ENCODE measurements at regions not wholly inside any gene's neighbourhood (a gene's known extent, or its start where the extent isn't known, plus 50 kb on each side); places are given as distances from the start of the nearest gene placed in this dataset.

GRCh38 chr19:31838163-31838815 is 489.1 kb upstream of the TSHZ3 start:
- no peak for TF ChIP-seq CTCF (IDR thresholded peaks at IDR 0.05)
- no peak for DNase-seq (ENCODE audit: low spot score)
- peaks cover 56% of the 10 kb centered on the region for H3K9me3 Mint-ChIP-seq (ENCODE audit: low read depth)

GRCh38 chr19:31840371-31840770 is 491.1 kb upstream of the TSHZ3 start:
- no peak overlapping the region for H3K4me3 Mint-ChIP-seq (ENCODE audit: unreplicated experiment)
- DNase-seq (ENCODE audit: low spot score), result no peak
- H3K36me3 Mint-ChIP-seq (ENCODE audit: low read depth), result no peaks in the 10 kb centered on the region
- no peak overlapping the region for H3K27ac Mint-ChIP-seq (ENCODE audit: unreplicated experiment)
- no peak for TF ChIP-seq CTCF (IDR thresholded peaks at IDR 0.05)
- H3K9me3 Mint-ChIP-seq (ENCODE audit: low read depth), result peaks cover 51% of the 10 kb centered on the region
- no peaks in the 10 kb centered on the region for H3K4me1 Mint-ChIP-seq (ENCODE audit: low read depth)
- H3K27me3 Mint-ChIP-seq (ENCODE audit: low read depth), result no peaks in the 10 kb centered on the region

More at GRCh38 chr19:31838163-31838815, 489.1 kb upstream of the TSHZ3 start:
- Mint-ChIP-seq H3K4me3 (ENCODE audit: unreplicated experiment) (no peak overlapping the region), H3K36me3 (ENCODE audit: low read depth) (no peaks in the 10 kb centered on the region), H3K4me1 (ENCODE audit: low read depth) (no peaks in the 10 kb centered on the region), H3K27ac (ENCODE audit: unreplicated experiment) (no peak overlapping the region), H3K27me3 (ENCODE audit: low read depth) (no peaks in the 10 kb centered on the region)

- no peak overlapping the region for H3K27ac Mint-ChIP-seq (ENCODE audit: unreplicated experiment)
- H3K36me3 Mint-ChIP-seq (ENCODE audit: low read depth), result no peaks in the 10 kb centered on the region
- H3K9me3 Mint-ChIP-seq (ENCODE audit: low read depth), result peaks cover 42% of the 10 kb centered on the region
- no peaks in the 10 kb centered on the region for H3K4me1 Mint-ChIP-seq (ENCODE audit: low read depth)
- no peaks in the 10 kb centered on the region for H3K27me3 Mint-ChIP-seq (ENCODE audit: low read depth)
- TF ChIP-seq CTCF (IDR thresholded peaks at IDR 0.05), result no peak
- no peak overlapping the region for H3K4me3 Mint-ChIP-seq (ENCODE audit: unreplicated experiment)
- DNase-seq (ENCODE audit: low spot score), result no peak
Observed at GRCh38 chr19:31841755-31842154, 492.5 kb upstream of the TSHZ3 start.

- Mint-ChIP-seq H3K9me3 (ENCODE audit: low read depth) (peaks cover 63% of the 10 kb centered on the region), H3K4me3 (ENCODE audit: unreplicated experiment) (no peak overlapping the region), H3K27ac (ENCODE audit: unreplicated experiment) (no peak overlapping the region), H3K27me3 (ENCODE audit: low read depth) (no peaks in the 10 kb centered on the region), H3K4me1 (ENCODE audit: low read depth) (no peaks in the 10 kb centered on the region), H3K36me3 (ENCODE audit: low read depth) (peaks cover 1% of the 10 kb centered on the region)
- no peak for TF ChIP-seq CTCF (IDR thresholded peaks at IDR 0.05)
- DNase-seq (ENCODE audit: low spot score), result no peak
Observed at GRCh38 chr19:31863122-31863521, 482.3 kb upstream of the ZNF507 start.

GRCh38 chr19:31874313-31874712 is 471.1 kb upstream of the ZNF507 start:
- no peaks in the 10 kb centered on the region for H3K27me3 Mint-ChIP-seq (ENCODE audit: low read depth)
- H3K9me3 Mint-ChIP-seq (ENCODE audit: low read depth), result peaks cover 57% of the 10 kb centered on the region
- H3K27ac Mint-ChIP-seq (ENCODE audit: unreplicated experiment), result no peak overlapping the region
- no peak for TF ChIP-seq CTCF (IDR thresholded peaks at IDR 0.05)
- no peak for DNase-seq (ENCODE audit: low spot score)
- H3K36me3 Mint-ChIP-seq (ENCODE audit: low read depth), result no peaks in the 10 kb centered on the region
- H3K4me3 Mint-ChIP-seq (ENCODE audit: unreplicated experiment), result no peak overlapping the region
- H3K4me1 Mint-ChIP-seq (ENCODE audit: low read depth), result no peaks in the 10 kb centered on the region

Measured in chondrocyte (in vitro differentiated cells).